Activated T-helper 9 cell treated with anti-CD3 and anti-CD28 coated beads, Interleukin-2, amount 50 U/mL, for 16 hours (primary cell): ENCODE measurements at regions not wholly inside any gene's neighbourhood (a gene's known extent, or its start where the extent isn't known, plus 50 kb on each side); places are given as distances from the start of the nearest gene placed in this dataset.
"Not testable (repeated sequence)": the region's sequence is repeated elsewhere in the genome, so short reads cannot be mapped to it uniquely, and the experiment has no call there.

Source experiments
- DNase-seq: peaks from one replicate; pipeline ENCODE4 v3.0.0-alpha.2; 2020; ENCODE audit warnings: low read depth

- not testable (repeated sequence) for DNase-seq
These were observed 223.1 kb upstream of the NBPF12 start for GRCh38 chr1:146715054-146715453.

- DNase-seq: not testable (repeated sequence)
These were observed 227.1 kb upstream of the NBPF12 start for GRCh38 chr1:146710838-146711521.

GRCh38 chr1:146709302-146709701 lies 228.8 kb upstream of the NBPF12 start:
- not testable (repeated sequence) for DNase-seq

GRCh38 chr1:146704162-146704724 lies 233.9 kb upstream of the NBPF12 start:
- not testable (repeated sequence) for DNase-seq

- DNase-seq: not testable (repeated sequence)
These were observed 236.8 kb upstream of the NBPF12 start for GRCh38 chr1:146701320-146701719.

- not testable (repeated sequence) for DNase-seq
These were observed 242.7 kb upstream of the NBPF12 start for GRCh38 chr1:146695388-146695787.

GRCh38 chr1:146691798-146692197 lies 246.3 kb upstream of the NBPF12 start:
- DNase-seq: not testable (repeated sequence)

- not testable (repeated sequence) for DNase-seq
These were observed 249.2 kb upstream of the NBPF12 start for GRCh38 chr1:146688893-146689292.

GRCh38 chr1:146686777-146687366 lies 251.3 kb upstream of the NBPF12 start:
- not testable (repeated sequence) for DNase-seq

- not testable (repeated sequence) for DNase-seq
These were observed 255.0 kb upstream of the NBPF12 start for GRCh38 chr1:146683126-146683429.

- not testable (repeated sequence) for DNase-seq
These were observed 255.6 kb upstream of the NBPF12 start for GRCh38 chr1:146682227-146683125.

- DNase-seq: not testable (repeated sequence)
These were observed 264.3 kb upstream of the NBPF12 start for GRCh38 chr1:146673729-146674299.

- not testable (repeated sequence) for DNase-seq
These were observed 265.5 kb upstream of the NBPF12 start for GRCh38 chr1:146672608-146673007.

- not testable (repeated sequence) for DNase-seq
These were observed 266.5 kb upstream of the NBPF12 start for GRCh38 chr1:146671588-146671987.

- not testable (repeated sequence) for DNase-seq
These were observed 267.1 kb upstream of the NBPF12 start for GRCh38 chr1:146670832-146671566.

- not testable (repeated sequence) for DNase-seq
These were observed 271.8 kb upstream of the NBPF12 start for GRCh38 chr1:146666275-146666674.

- DNase-seq: not testable (repeated sequence)
These were observed 277.9 kb upstream of the NBPF12 start for GRCh38 chr1:146660242-146660641.

- DNase-seq: not testable (repeated sequence)
These were observed 281.6 kb upstream of the NBPF12 start for GRCh38 chr1:146656356-146657060.

GRCh38 chr1:146654763-146655162 lies 283.4 kb upstream of the NBPF12 start:
- not testable (repeated sequence) for DNase-seq

- DNase-seq: not testable (repeated sequence)
These were observed 292.0 kb upstream of the NBPF12 start for GRCh38 chr1:146645978-146646604.
